ENCODE measurements at regions not wholly inside any gene's neighbourhood (a gene's known extent, or its start where the extent isn't known, plus 50 kb on each side); places are given as distances from the start of the nearest gene placed in this dataset.

DNA sequence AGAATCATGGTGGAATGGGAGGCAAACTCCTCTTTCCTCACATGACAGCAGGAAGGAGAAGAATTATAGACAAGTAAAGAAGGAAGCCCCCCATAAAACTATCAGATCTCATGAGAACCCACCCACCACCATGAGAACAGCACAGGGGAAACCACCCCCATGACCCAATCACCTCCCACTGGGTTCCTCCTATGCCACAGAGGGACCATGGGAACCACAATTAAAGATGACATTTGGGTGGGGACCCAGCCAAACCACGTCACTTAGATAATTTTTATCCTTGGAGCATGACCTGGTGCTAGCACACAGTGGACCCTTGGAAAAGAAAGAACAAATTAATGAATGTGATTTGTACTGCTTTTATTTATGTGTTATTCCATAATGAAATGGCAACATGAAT, 188.6 kb upstream of the NCKAP5 start:
- intact Hi-C loops (cut with DNase I): no loop called here
- no peak overlapping the region for H3K27ac ChIP-seq
- no peaks in the 10 kb centered on the region for H3K36me3 ChIP-seq
- peaks cover 0 to 21% (median 13%) of the 10 kb centered on the region in 12 donors for H3K4me1 ChIP-seq
- WGBS, 4 donors: 29 to 39% (median 34%) methylated on average over 1 of the region's 1 CpG
- TF ChIP-seq POLR2A (IDR thresholded peaks at IDR 0.05): no peak
- TF ChIP-seq, protein P1, sequence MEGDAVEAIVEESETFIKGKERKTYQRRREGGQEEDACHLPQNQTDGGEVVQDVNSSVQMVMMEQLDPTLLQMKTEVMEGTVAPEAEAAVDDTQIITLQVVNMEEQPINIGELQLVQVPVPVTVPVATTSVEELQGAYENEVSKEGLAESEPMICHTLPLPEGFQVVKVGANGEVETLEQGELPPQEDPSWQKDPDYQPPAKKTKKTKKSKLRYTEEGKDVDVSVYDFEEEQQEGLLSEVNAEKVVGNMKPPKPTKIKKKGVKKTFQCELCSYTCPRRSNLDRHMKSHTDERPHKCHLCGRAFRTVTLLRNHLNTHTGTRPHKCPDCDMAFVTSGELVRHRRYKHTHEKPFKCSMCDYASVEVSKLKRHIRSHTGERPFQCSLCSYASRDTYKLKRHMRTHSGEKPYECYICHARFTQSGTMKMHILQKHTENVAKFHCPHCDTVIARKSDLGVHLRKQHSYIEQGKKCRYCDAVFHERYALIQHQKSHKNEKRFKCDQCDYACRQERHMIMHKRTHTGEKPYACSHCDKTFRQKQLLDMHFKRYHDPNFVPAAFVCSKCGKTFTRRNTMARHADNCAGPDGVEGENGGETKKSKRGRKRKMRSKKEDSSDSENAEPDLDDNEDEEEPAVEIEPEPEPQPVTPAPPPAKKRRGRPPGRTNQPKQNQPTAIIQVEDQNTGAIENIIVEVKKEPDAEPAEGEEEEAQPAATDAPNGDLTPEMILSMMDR (IDR thresholded peaks at IDR 0.05): no peak
- no peaks in the 10 kb centered on the region for H3K27me3 ChIP-seq
- ATAC-seq: peak in 2 of 4 donors; percentile 55
- no peaks in the 10 kb centered on the region for H3K9me3 ChIP-seq
- DNase-seq: no peak
- no peak overlapping the region for H3K4me3 ChIP-seq

DNA sequence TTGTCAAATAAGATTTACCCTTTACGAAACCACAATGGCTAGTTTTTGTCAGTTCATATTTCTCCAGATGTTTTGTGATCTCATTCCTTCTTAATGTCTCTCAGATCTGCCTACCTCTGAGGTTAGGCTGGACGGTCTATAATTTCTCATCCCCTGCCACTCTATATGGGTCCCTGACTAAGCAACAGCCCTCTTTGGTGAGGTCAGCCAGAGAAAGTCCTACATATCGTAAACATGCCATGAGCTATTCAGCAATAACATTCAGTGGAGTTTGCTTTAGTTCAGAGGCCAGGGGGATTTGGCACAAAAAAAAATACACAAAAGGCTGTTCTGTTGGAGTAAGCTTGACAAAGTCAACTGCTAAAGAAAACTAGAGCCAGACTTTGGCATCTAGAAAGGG, 192.1 kb upstream of the NCKAP5 start:
- H3K27ac ChIP-seq: no peak overlapping the region
- peaks cover 0 to 15% (median 10%) of the 10 kb centered on the region in 12 donors for H3K4me1 ChIP-seq
- no peaks in the 10 kb centered on the region for H3K27me3 ChIP-seq
- no peak overlapping the region for H3K4me3 ChIP-seq
- no peaks in the 10 kb centered on the region for H3K36me3 ChIP-seq
- intact Hi-C loops (cut with DNase I): no loop called here
- ATAC-seq: no peak
- 81 to 91% (median 87%) methylated on average over 3 of the region's 3 CpGs for WGBS, 4 donors
- no peak for DNase-seq
- TF ChIP-seq, protein P1 (IDR thresholded peaks at IDR 0.05): no peak
- TF ChIP-seq POLR2A (IDR thresholded peaks at IDR 0.05): no peak
- peaks cover 0 to 4% (median 0%) of the 10 kb centered on the region in 12 donors for H3K9me3 ChIP-seq

DNA sequence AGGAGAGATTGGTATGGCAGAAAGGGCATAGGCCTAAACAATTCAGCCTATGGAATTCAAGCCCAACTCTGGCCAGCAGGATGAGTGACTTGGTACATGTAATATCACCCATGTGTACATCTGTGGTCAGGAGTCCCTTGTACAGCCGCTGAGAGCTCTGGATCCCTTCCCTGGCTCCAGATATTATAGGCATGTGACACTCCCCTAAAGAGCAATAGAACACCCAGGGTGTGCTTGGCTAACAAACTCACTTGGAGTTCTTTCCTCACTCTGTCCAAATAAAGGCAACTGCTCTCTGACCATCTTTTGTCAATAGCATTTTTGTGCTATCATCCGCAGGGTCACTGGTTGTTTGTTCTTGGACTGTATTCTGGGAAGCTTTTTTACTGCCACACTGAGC, 197.4 kb upstream of the NCKAP5 start:
- H3K27ac ChIP-seq: peak overlapping the region in 11 of 12 donors; percentile 20 to 80 (median 68)
- no peak for TF ChIP-seq POLR2A (IDR thresholded peaks at IDR 0.05)
- TF ChIP-seq, protein P1 (IDR thresholded peaks at IDR 0.05): no peak
- DNase-seq (peak in 4 of 5 donors; percentile 39 to 58 (median 46)), ATAC-seq (peak; percentile 84 to 97 (median 96))
- intact Hi-C loops (cut with DNase I): loop anchor here in 3 of 10 donors (5.0 kb wide), 2 partner anchors 88 to 188 kb away; no protein-coding TSS in a partner anchor
- H3K4me3 ChIP-seq: no peak overlapping the region
- H3K36me3 ChIP-seq: no peaks in the 10 kb centered on the region
- H3K9me3 ChIP-seq: peaks cover 0 to 4% (median 0%) of the 10 kb centered on the region in 12 donors
- 22 to 39% (median 32%) methylated on average over 2 of the region's 2 CpGs for WGBS, 4 donors
- no peaks in the 10 kb centered on the region for H3K27me3 ChIP-seq
- H3K4me1 ChIP-seq: peaks cover 0 to 31% (median 11%) of the 10 kb centered on the region in 12 donors

DNA sequence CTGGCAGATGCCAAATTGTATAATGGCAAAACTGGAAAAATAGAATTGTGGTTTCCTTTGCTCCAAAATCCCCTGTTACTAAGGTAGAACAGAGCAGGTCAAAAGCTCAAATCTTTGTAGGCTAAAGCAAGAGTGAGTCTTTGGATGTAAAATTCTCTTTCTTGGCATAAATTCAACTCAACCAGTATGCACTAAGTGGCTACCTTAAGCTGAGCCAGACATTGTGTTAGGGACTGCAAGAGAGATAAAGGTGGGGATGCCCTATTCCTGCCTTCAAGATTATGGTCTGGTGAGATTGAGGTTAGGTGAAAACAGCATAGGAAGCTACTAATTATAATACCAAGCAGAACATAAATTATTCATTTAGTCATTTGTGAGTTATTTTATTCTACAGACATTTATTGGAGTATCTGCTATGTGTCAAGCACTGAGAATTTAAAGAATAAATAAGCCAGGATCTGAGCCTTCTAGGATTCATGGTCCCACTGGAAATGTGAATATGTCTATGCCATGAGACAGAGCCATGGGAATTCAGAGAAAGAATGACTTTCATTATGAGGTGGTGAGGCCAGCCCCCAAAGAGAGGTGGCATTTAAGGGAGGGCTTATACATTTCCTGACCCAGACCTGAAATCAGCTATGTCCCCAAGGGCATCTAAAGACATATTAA, 198.0 kb upstream of the NCKAP5 start:
- no peak for DNase-seq
- H3K4me1 ChIP-seq: peaks cover 0 to 31% (median 11%) of the 10 kb centered on the region in 12 donors
- H3K36me3 ChIP-seq: no peaks in the 10 kb centered on the region
- no peaks in the 10 kb centered on the region for H3K27me3 ChIP-seq
- peak overlapping the region in 11 of 12 donors; percentile 20 to 80 (median 68) for H3K27ac ChIP-seq
- intact Hi-C loops (cut with DNase I): loop anchor here in 3 of 10 donors (5.0 kb wide), 2 partner anchors 89 to 189 kb away; no protein-coding TSS in a partner anchor
- H3K4me3 ChIP-seq: no peak overlapping the region
- ATAC-seq: peak; percentile 23 to 41 (median 37)
- TF ChIP-seq, protein P1 (IDR thresholded peaks at IDR 0.05): no peak
- TF ChIP-seq POLR2A (IDR thresholded peaks at IDR 0.05): no peak
- H3K9me3 ChIP-seq: peaks cover 0 to 4% (median 0%) of the 10 kb centered on the region in 12 donors
